GM19023 (cell line): ENCODE measurements at regions not wholly inside any gene's neighbourhood (a gene's known extent, or its start where the extent isn't known, plus 50 kb on each side); places are given as distances from the start of the nearest gene placed in this dataset.

Experiments used
- ATAC-seq: cut with Tn5 transposase; IDR thresholded peaks from one replicate; pipeline ENCODE4 v1.9.1; 2021; ENCODE audit warnings: mild to moderate bottlenecking, moderate library complexity; ENCODE audit not compliant: unreplicated experiment

- no peak for ATAC-seq
Measured at GRCh38 chr17:71110326-71110725, 941.0 kb downstream of the KCNJ2 start.

GRCh38 chr17:71111460-71111859, 942.1 kb downstream of the KCNJ2 start:
- ATAC-seq = no peak

DNA sequence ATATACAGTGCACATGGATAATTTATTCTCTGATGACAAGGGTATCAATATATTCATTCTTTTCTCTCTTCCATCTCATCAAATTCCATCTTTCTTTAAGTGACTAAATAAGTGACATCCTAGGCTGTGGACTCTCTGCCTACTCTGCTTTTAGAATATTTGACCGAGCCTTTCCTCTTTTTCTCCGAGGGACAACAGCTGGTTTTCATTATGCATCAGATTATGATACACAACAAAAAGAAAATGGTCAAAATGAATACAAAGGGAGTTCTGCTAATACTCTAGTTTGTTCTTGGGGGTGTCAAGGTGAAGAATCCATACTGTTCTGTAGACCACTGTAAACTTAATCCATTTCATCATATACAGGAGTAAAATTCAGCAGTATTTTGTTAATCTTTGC, 942.6 kb downstream of the KCNJ2 start:
- ATAC-seq = no peak

GRCh38 chr17:71113347-71113746, 944.0 kb downstream of the KCNJ2 start:
- no peak for ATAC-seq

- ATAC-seq = no peak
Measured at GRCh38 chr17:71114911-71115668, 945.8 kb downstream of the KCNJ2 start.

GRCh38 chr17:71115669-71115972, 946.3 kb downstream of the KCNJ2 start:
- no peak for ATAC-seq

GRCh38 chr17:71117466-71117865, 948.1 kb downstream of the KCNJ2 start:
- no peak for ATAC-seq

GRCh38 chr17:71118039-71118438, 948.7 kb downstream of the KCNJ2 start:
- ATAC-seq = no peak

DNA sequence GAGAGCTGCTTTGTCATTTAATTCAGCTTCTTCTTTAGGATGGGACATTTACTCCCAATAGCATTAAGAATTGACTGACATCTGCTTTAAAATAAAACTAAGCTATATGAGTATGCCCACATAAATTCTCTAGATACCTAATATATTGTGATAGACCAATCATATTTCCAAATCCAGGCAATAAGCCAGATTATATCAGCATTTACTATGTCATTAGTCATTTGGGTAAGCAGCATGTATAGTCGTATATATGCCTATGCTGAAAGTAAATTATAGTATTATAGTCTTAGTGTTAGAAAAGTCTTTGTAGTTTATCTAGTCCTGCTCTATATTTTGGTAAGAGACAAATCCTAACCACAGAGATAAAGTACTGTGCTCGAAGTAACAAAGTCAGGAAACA, 958.1 kb downstream of the KCNJ2 start:
- ATAC-seq = no peak

- no peak for ATAC-seq
Measured at GRCh38 chr17:71142333-71142732, 973.0 kb downstream of the KCNJ2 start.

DNA sequence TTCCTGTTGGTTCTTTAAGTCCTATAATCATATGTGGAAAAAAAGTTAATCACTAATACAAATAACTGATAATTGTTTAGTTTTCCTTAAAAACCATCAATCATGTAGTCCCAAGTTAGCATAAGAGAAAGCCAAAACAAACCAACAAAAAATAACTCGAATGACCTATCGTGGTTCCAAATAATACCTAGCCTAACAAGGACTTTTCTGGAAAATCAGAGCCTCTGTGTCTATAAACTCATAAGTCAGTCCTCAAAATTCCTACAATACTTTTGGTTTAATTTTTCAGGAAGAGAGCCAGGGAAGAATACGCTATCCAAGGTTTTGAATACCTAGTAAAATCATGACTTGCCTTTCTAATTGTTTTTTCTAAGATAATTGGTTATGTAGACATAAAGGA, 975.3 kb upstream of the SOX9 start:
- ATAC-seq = no peak

GRCh38 chr17:71147906-71148305, 972.9 kb upstream of the SOX9 start:
- no peak for ATAC-seq

- ATAC-seq = no peak
Measured at GRCh38 chr17:71149607-71150006, 971.2 kb upstream of the SOX9 start.

GRCh38 chr17:71157297-71157696, 963.5 kb upstream of the SOX9 start:
- no peak for ATAC-seq

DNA sequence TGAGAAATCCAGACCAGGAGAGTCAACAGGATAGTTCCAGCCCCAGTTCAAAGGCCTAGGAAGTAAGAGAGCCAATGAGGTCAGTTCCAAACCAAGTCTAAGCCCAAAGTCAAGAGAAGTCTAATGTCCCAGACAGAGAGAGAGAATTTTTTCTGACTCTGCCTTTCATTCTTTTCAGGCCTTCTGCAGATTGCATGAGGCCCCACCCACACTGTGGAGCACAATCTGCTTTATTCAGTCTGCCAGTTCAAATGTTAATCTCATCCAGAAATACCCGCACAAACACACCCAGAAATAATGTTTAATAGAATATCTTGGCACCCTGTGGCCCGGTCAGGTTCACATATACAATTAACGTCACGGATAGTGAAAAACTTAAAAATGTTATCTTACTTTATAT, 962.4 kb upstream of the SOX9 start:
- no peak for ATAC-seq

DNA sequence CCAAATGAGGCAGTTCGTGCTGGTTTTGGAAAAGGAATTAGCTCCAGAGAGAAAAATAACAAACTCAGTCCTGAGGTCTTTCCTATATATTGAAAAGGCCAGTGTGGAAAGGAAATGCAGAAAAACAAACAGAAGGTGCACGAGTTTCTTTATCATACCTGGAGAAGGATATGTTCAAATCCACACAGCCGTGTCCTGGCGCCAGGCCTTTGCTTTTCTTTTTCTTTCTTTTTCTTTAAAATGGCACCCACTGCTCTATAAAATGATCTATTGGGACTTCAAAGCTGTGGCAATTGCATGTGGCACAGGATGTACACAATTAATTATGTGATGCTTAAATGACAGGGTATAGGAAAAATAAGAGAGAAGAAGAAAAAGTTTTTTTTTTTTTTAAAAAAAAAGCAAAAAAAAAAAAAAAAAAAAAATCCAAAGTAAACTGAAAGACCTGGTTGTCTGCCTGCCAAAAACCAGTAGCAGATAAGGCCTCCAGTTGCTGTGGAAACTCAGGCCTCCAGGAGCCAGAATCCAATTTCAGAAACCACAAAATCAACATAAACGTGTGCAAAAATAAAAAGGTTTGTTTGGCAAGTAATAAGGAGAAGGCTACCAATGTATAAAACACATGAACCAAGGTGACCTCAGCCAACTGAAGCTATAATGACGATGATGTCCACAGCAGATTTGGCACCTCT, 957.6 kb upstream of the SOX9 start:
- ATAC-seq = no peak

DNA sequence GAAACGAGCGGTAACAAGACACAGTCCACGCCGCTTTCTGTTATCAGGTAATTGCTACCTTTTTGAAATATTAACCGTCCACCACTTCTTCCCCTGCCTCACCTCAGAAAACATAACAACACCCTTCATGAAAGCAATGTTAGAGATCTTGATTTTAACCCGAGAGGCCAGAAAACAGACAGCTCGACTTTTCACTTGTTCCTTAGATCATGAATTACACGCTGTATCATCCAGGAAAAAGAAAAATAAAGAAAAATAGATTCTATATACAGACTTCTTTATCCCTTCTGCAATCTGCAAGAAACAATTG, 957.1 kb upstream of the SOX9 start:
- no peak for ATAC-seq

- ATAC-seq = no peak
Measured at GRCh38 chr17:71164561-71164960, 956.3 kb upstream of the SOX9 start.

- ATAC-seq = no peak
Measured at GRCh38 chr17:71166311-71166710, 954.5 kb upstream of the SOX9 start.

DNA sequence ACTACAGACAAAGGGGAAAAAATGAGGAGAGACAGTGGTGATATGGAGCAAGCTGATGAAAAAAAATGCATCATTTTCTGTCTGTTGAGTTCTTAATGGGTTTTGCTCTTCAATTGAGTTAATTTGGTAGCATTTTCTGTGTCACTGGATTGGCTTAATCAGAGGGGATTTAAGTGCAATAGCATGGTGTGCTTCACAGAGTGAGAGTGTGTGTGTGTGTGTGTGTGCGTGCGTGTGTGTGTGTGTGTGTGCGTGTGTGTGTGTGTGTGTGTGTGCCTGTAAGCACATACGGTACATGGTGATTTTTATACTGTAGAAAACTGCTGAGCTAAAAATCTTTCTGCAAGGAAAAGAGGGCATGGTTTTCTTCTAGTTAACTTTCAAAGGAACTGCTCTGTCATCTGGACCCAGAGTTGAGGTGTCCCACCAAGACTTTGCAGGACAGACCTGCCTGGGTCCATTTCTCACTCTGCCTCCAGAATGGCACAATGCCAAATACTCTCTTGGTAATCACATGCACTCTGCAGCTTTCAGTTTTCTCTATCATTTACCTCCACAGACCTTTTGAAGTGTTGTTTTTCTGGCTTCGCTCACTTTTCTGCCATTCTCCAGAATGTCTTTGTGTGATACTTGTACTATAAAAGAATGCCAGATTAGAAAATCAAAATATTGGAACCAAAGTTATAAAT, 952.6 kb upstream of the SOX9 start:
- ATAC-seq = no peak

DNA sequence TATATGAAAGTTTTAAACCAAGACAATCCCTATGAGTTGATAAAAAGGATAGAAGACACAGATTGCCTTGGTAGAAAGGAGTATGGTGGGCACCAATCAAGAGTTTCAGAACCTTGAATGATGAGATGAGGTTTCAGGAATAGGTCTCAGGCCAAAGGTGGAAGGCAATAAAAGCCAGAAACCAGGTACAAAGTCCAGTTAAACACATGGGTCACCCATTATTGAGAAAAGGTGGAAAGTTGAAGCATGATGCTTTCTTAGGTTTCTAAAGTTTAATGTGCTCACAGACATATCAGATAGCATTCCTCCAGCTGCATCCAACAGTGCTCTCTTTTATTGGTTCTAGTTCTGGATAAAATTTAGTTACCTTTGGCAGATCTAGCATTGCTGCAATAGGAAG, 950.8 kb upstream of the SOX9 start:
- ATAC-seq = no peak

DNA sequence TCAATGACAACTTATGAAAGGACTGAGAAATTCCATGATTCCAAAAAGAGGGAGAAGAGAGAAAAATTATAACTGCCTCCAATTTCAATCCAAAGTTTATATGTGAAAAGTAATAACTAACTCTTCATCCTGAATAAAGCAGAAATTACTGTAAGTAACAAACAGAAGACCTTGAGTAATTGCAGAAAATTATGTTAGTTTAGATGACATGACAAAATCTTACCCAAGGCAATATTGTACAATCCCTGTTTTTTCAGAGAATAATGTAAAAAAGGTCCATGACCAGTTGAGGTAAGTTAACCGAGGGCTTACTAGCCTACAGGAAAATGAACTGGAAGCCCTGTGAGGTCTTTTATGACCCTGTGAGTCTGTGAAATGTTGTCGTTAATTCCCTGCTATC, 949.5 kb upstream of the SOX9 start:
- no peak for ATAC-seq
